ENCODE measurements at regions not wholly inside any gene's neighbourhood (a gene's known extent, or its start where the extent isn't known, plus 50 kb on each side); places are given as distances from the start of the nearest gene placed in this dataset.

GRCh38 chr3:178455946-178456345 lies 80.3 kb upstream of the KCNMB2 start:
- no peak for DNase-seq

- peak in 2 of 56 donors; percentile 2 to 3 for DNase-seq
Observed at GRCh38 chr3:178456621-178457285, 79.5 kb upstream of the KCNMB2 start.

- no peak for DNase-seq
Observed at GRCh38 chr3:178457511-178457910, 78.7 kb upstream of the KCNMB2 start.

GRCh38 chr3:178458313-178459037 lies 77.8 kb upstream of the KCNMB2 start:
- DNase-seq, result no peak

- no peak for DNase-seq
Observed at GRCh38 chr3:178459038-178459410, 77.2 kb upstream of the KCNMB2 start.

GRCh38 chr3:178465260-178466180 lies 70.7 kb upstream of the KCNMB2 start:
- DNase-seq, result no peak

- DNase-seq, result no peak
Observed at GRCh38 chr3:178472941-178473340, 63.3 kb upstream of the KCNMB2 start.

GRCh38 chr3:178474526-178474925 lies 61.7 kb upstream of the KCNMB2 start:
- no peak for DNase-seq

GRCh38 chr3:178475062-178475461 lies 61.2 kb upstream of the KCNMB2 start:
- no peak for DNase-seq

GRCh38 chr3:178476886-178477285 lies 59.4 kb upstream of the KCNMB2 start:
- no peak for DNase-seq

GRCh38 chr3:178479446-178479845 lies 56.8 kb upstream of the KCNMB2 start:
- no peak for DNase-seq

- no peak for DNase-seq
Observed at GRCh38 chr3:178479860-178480259, 56.4 kb upstream of the KCNMB2 start.

GRCh38 chr3:178480274-178480673 lies 56.0 kb upstream of the KCNMB2 start:
- DNase-seq, result no peak

- DNase-seq, result no peak
Observed at GRCh38 chr3:178480795-178481194, 55.4 kb upstream of the KCNMB2 start.

- DNase-seq, result no peak
Observed at GRCh38 chr3:178482981-178483380, 53.3 kb upstream of the KCNMB2 start.

- DNase-seq, result no peak
Observed at GRCh38 chr3:178483704-178484103, 52.5 kb upstream of the KCNMB2 start.

- no peak for DNase-seq
Observed at GRCh38 chr3:178485756-178486155, 50.5 kb upstream of the KCNMB2 start.
